Mesenteric fat pad (tissue), 1 donor: ENCODE measurements at regions not wholly inside any gene's neighbourhood (a gene's known extent, or its start where the extent isn't known, plus 50 kb on each side); places are given as distances from the start of the nearest gene placed in this dataset.
"Not testable (repeated sequence)": the region's sequence is repeated elsewhere in the genome, so short reads cannot be mapped to it uniquely, and the experiment has no call there.

Experiments used
- DNase-seq: peaks from one replicate; pipeline ENCODE4 v3.0.0-alpha.2; 2020; ENCODE audit warnings: low spot score
- donor health status: DM: yes; HTN: yes; CAD: no.

DNA sequence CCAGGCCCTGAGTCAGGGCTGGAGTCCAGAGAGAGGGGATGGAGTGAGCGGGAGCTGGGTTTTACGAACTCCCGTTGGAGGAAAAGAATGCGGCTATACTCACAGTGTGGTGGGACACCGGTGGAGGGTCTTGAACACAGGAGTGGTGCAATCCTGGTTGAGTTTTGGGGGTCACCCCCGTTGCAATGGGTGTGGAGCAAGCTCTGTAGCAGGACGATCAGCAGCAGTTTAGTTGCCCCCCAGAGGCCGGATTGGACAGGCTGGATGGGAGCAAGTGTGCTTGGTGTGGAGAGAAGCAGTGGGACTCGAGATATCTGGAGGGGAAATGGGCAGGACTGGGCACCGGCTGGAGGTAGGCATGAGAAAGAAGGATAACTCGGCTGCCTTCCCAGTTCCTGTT lies 72.3 kb upstream of the TWIST2 start:
- no peak for DNase-seq

- no peak for DNase-seq
Measured at GRCh38 chr2:238776003-238776760, 71.7 kb upstream of the TWIST2 start.

DNA sequence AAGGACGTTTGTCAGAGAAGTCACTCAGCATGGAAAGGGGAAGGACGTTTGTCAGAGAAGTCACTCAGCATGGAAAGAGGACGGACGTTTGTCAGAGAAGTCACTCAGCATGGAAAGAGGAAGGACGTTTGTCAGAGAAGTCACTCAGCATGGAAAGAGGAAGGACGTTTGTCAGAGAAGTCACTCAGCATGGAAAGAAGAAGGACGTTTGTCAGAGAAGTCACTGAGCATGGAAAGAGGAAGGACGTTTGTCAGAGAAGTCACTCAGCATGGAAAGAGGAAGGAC lies 71.2 kb upstream of the TWIST2 start:
- not testable (repeated sequence) for DNase-seq

- no peak for DNase-seq
Measured at GRCh38 chr2:238777369-238778067, 70.4 kb upstream of the TWIST2 start.

GRCh38 chr2:238784671-238785527 lies 63.0 kb upstream of the TWIST2 start:
- no peak for DNase-seq

DNA sequence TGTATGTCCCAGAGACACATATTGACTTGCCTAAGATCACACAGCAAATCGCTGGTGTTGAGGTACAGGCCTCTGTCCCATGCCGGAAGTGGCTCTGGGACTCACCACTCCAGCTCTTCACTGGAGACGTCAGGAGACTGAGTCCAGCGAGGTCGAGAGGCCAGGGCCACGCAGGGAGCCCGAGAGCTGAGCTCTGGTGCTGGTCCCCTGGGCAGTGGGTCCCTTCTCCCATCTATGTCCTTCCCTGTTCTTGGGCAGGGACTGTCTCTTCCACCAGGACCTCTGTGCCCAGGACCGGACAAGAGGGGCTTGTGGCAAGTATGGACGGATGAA lies 62.4 kb upstream of the TWIST2 start:
- no peak for DNase-seq

GRCh38 chr2:238786379-238786778 lies 61.5 kb upstream of the TWIST2 start:
- no peak for DNase-seq

GRCh38 chr2:238786792-238787490 lies 60.9 kb upstream of the TWIST2 start:
- DNase-seq: no peak

- no peak for DNase-seq
Measured at GRCh38 chr2:238787501-238787900, 60.4 kb upstream of the TWIST2 start.

DNA sequence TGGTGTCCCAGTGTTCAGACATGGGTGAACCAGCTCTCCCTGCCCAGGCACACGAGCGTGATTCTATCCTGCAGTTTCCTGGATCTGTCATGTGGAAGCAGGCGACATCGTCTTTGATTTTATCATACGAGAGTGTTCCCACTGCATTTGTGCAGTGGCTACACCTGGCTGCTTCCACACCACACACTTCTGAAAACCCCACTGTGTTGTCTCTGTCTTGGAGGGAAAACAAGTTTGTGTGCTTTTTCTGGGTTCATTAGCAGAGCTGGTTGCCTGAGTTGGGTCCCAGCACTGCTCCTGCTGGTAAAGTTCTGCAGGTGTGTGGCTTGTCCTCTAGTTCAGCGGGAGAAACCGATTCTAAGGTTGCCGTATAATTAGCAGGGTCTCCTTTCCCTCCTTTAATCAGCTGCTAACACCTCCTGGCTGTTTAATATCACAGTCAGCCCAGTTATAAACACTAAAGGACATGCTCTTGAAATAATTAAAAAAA lies 58.5 kb upstream of the TWIST2 start:
- DNase-seq: no peak

GRCh38 chr2:238790126-238790832 lies 57.6 kb upstream of the TWIST2 start:
- no peak for DNase-seq

GRCh38 chr2:238790833-238791230 lies 57.1 kb upstream of the TWIST2 start:
- DNase-seq: no peak

GRCh38 chr2:238791354-238791753 lies 56.5 kb upstream of the TWIST2 start:
- DNase-seq: no peak

GRCh38 chr2:238793306-238793705 lies 54.6 kb upstream of the TWIST2 start:
- DNase-seq: no peak

GRCh38 chr2:238793801-238794449 lies 54.0 kb upstream of the TWIST2 start:
- no peak for DNase-seq

DNA sequence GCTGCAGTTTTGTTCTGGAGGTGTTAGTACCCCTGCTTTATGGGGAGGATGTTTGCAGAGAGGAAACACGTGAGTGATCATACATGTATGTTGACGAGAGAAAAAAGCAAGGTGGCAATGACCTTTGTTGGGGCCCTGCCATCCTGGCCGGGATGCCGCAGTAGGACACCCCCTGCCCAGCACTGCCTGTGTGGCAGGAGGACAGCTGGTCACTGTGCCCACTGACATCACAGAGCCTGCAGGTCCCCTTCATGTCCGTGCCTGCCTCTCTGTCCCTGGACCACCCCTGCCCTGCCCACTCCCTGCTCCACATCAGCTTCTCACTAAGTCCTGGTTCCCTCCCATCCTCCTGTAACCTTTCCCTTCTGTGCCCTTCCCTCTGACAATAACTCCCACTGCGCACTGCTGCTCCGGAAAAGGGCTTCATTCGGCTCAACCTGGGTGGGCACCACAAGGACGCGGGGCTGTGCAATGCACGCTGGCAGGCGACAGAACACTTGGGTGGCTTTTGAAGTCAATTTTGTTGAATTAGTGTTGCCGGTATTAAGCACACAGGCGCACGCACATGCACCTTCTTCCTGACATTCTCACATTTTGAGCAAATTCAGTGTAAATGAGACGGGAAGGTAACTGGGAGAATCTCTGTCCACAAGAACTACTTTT lies 51.5 kb upstream of the TWIST2 start:
- no peak for DNase-seq

DNA sequence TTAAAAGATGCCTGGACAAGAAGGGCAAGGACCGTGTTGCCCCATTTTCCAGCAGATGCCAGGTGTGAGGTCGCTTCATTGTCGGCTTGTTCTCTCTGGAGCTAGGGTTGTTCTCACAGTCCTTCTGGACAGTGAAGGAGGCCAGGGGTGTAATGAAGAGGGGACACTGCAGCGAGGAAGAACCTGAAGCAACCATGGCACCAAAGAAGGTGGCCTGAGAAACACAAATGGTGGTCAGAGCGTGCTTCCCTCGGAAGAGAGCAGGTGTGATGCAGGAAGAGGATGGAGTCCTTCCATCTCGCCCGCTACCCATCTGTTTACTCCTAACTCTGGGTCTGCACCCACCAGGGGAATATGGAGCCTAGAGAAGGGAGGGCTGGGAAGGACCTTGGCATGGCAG lies 50.3 kb upstream of the TWIST2 start:
- no peak for DNase-seq
